GM21447 (cell line): ENCODE measurements at regions not wholly inside any gene's neighbourhood (a gene's known extent, or its start where the extent isn't known, plus 50 kb on each side); places are given as distances from the start of the nearest gene placed in this dataset.
A peak's percentile ranks its signal among the peaks of the same experiment; 100 is the strongest.
"Not testable (repeated sequence)": the region's sequence is repeated elsewhere in the genome, so short reads cannot be mapped to it uniquely, and the experiment has no call there.

ENCODE experiments used
- ATAC-seq: cut with Tn5 transposase; IDR thresholded peaks from one replicate; pipeline ENCODE4 v1.9.1; 2021; ENCODE audit not compliant: unreplicated experiment

DNA sequence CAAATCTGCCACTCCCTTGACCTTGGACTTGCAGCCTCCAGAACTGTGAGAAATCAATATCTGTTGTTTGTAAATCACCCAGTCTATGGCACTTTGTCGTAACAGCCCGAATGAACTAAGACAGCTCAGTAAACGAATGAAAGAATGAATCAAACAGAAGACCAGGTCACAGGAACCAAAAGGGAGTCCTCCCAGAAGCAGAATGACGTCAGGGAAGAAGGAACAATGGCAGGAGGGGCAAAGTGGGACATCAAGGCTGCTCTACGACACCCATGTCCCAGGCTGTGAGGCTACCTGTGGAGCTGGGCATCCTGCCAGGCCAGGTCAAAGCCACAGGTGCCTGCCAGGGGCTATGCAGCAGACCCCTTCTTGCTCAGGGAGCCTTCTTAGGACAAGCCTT lies 267.2 kb upstream of the PFKP start:
- no peak for ATAC-seq

- no peak for ATAC-seq
Observed at GRCh38 chr10:2798336-2799022, 268.9 kb upstream of the PFKP start.

- ATAC-seq = peak; percentile 76
Observed at GRCh38 chr10:2791774-2792443, 275.4 kb upstream of the PFKP start.

DNA sequence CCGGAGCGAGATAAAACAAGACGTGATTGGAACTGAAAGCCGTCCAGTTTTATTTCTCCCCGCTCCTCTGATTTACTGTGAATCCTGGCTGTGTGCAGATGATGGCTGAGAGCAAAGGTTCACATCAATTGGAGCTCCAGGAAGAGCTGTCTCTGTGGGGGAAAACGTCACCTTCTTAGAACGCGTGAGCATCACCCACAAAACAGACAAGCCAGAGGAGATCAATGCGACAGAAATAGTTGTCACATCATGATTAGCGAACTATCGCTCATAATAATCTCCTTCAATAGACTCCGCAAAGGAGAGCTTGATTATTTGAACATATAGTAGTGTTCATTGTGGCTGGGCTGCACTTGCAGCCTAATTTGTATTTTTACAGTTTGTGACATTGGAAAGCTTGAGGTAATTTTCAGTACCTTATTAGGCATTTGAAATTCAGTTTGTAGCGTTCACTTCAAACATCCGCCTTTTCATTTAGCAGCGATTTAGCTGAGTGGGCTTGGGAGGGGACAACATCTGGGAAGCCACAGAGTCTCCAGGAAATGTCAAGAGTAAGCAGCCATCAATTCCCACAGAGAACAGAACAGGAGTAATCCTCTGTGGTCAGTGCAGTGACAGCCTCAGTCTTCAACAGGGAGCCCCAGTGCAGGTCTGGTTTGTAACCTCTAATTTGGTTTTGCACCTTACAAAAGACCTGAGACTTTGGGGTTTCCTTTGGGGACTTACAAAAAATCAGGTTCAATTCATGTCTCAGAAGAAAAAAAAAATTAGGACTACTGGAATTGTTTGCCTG lies 276.8 kb upstream of the PFKP start:
- no peak for ATAC-seq

DNA sequence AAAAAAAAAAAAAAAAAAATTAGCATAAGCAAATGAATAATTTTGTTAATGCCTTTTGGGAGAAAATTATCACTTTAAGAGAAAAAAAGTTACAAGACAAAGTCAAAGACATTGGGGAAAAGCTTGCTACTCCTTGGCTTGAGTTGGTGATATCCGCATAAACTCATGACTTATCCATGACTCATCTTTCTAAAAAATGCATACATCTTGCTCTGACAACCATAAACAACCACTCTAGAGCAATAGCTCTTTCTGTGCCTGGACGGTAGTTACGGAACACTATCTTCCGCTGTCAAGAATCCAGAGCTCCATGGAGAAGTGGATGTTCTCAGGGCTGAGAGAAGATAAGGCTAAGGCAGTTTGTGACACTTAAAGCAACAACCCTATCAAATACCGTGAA lies 281.1 kb upstream of the PFKP start:
- no peak for ATAC-seq

GRCh38 chr10:2784766-2785165 lies 282.6 kb upstream of the PFKP start:
- ATAC-seq = no peak

GRCh38 chr10:2782950-2783349 lies 284.4 kb upstream of the PFKP start:
- ATAC-seq = no peak

DNA sequence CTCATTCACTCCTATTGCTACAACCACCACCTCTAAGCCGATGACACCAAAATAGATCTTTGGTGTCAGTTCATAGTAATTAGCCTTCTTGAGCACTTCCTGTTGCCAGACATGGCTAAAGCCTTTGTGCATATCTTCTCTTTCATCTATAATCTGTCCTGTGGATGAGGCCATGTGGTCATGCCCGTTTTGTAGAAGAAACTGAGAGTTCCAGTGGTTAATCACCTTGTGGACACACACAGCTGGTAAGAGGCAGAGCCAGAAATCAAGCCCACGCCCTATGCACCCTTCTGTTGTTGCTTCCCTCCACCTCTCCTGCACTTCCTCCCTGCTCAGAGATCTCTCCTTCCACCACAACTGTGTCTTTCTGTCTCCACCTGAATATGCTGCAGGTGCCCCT lies 285.1 kb upstream of the PFKP start:
- no peak for ATAC-seq

- no peak for ATAC-seq
Observed at GRCh38 chr10:2777666-2778355, 289.5 kb upstream of the PFKP start.

DNA sequence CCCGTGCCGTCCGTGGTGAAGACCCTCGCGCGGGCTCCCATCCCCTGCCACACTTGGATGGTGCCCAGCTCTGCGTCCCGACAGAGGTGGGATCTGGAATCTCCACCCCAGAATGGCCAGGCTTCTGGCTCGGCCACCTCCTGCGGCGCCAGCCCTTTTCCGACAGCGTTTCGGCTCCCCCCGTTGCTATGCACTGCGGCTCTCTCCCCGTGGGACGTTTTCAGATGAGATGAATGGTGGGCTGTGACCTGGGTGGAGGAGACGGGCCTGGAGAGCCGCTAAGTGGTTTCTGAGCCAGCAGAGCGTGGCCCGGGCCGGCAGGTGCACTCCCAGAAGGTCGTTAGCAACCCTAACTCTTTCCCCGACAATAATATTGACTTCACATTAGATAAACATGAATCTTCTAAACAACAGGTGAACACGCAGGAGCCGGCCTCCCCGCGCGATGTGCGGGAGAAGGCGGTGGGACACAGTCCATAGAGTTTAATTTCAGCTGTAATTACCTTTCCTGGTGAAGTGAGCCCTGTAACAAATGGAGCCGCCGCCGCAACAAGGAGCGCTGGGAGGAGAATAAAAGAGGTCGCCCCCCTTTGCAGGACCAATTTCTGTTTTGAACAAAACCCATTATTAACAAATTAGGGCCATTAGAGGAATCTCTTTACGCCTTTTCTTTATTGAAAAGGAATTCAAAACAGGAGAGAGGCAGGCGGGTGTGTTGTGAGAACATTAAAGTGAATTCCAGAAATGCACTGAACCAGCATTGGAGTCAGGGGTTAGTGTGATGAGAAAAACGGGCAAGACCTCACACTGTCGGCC lies 294.3 kb upstream of the PFKP start:
- ATAC-seq = no peak

DNA sequence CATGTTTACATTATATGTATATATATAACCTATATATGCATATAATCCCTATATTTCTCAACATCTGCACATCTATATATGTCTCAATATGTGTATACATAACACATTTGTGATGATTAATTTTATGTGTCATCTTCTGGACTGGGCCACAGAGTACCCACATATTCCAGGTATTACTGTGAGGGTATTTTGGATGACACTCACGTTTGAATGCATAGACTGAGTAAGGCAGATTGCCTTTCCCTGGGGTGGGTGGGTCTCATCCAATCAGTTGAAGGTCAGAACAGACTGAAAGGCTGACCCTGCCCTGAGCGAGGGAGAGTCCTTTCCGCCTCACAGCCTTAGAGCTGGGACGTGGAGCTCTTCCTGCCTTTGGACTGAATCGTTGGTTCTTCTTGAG lies 295.2 kb upstream of the PFKP start:
- no peak for ATAC-seq

DNA sequence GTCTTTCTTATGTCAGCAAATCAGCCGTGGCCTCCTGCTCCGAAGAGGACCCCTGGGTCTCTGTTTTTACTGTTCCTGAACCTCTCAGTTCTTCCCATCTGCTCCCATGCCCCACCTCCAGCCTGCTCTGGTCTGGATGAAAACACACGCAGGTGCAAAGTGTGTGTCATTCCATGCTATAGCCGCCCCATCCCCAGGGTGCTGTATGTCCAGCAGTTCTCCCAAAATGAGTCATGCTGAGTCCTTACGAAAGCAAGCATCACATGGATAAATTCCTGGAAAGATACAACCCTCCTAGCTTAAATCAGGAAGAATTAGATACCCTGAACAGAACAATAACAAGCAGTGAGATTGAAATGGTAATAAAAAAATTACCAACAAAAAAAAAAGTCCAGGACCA lies 300.1 kb upstream of the PFKP start:
- ATAC-seq = not testable (repeated sequence)

DNA sequence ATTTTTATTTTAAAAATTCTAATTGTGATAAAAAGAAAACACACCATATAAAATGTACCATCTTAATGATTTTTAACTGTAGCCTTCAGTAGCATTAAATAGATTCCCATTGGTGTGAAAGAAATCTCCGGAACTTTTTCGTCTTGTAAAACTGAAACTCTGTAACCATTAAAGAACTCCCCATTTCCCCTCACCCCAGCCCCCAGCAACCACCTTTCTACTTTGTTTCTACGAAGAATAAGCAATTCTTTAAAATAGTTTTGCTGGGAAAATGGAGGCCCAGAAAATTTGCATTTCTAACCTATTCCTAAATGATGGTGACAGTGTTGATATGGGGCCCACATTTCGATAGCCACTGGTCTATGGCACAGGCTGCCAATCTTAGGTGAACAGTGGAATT lies 305.4 kb upstream of the PFKP start:
- no peak for ATAC-seq

- no peak for ATAC-seq
Observed at GRCh38 chr10:2761311-2761710, 306.0 kb upstream of the PFKP start.

DNA sequence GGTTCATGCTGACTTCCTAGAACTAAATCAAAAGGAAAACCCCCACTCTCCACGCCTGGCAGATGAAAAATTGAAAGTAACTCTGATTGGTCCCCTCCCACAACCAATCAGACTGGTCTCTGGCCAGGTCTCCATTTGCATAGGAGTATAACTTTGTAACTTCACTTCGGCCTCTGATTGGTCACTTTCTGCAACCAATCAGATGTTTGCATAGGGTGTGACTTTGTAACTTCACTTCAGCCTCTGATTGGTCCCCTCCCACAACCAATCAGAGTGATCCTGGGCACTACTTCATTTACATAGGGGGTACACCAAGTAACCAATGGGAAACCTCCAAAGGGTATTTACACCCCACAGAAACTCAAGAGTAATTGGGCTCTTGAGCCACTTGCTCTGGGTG lies 306.6 kb upstream of the PFKP start:
- ATAC-seq = no peak

- no peak for ATAC-seq
Observed at GRCh38 chr10:2759233-2759632, 308.1 kb upstream of the PFKP start.

DNA sequence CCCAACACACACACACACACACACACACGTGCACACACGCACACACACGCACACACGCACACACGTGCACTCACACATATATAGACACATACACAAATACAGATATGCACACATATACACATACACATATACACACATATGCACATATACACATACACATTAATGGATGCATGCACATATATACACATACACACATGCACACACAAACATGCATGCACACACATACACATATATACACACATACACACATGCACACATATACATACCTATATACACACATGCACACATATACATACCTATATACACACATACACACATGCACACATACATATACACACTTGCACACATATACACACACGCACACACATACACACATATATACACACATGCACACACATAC lies 312.4 kb upstream of the PFKP start:
- ATAC-seq = no peak

- no peak for ATAC-seq
Observed at GRCh38 chr10:2748287-2748686, 319.1 kb upstream of the PFKP start.

GRCh38 chr10:2746638-2747037 lies 320.7 kb upstream of the PFKP start:
- ATAC-seq = no peak

- no peak for ATAC-seq
Observed at GRCh38 chr10:2745666-2746065, 321.7 kb upstream of the PFKP start.
